ENCODE measurements at regions not wholly inside any gene's neighbourhood (a gene's known extent, or its start where the extent isn't known, plus 50 kb on each side); places are given as distances from the start of the nearest gene placed in this dataset.

DNA sequence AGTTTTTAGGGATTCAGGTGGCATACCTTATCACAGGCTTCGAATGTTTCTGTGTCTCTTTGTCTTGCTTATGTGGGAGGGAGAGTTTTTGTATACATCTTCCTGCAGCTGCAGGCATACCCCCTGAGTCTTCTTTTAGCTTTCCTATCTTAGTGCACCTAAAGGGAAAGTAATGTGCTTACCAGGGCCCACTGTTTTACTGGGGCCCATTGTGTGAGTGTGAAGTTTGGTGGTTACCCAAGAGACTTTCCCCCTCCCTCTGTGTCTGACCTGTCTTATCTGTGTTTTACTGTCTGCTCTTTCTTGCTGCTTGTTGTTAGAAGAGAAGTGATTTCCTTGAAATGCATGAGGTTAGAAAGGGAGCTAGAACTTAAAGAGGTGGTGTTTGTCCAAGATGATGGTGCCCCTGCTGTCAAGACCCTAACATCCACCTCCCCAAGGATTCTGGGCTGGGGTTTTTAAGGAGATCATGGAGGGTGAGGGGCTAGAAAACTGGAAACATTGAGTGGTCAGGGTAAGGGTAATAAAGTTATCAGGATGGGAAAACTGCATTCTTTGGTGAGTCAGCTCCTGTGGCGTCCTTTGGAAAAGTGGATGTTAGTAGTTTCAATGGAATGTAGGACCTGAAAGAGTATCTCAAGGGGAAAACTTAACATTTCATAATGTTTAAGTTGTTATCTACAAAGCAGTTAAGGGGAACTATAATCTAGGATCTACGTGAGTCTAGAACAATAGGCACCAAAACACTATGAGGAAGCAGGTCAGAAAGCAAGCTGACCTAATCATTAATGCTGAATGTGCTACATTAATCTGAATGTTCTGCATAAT lies 583.5 kb upstream of the TUSC1 start:
- TF ChIP-seq, protein P1, sequence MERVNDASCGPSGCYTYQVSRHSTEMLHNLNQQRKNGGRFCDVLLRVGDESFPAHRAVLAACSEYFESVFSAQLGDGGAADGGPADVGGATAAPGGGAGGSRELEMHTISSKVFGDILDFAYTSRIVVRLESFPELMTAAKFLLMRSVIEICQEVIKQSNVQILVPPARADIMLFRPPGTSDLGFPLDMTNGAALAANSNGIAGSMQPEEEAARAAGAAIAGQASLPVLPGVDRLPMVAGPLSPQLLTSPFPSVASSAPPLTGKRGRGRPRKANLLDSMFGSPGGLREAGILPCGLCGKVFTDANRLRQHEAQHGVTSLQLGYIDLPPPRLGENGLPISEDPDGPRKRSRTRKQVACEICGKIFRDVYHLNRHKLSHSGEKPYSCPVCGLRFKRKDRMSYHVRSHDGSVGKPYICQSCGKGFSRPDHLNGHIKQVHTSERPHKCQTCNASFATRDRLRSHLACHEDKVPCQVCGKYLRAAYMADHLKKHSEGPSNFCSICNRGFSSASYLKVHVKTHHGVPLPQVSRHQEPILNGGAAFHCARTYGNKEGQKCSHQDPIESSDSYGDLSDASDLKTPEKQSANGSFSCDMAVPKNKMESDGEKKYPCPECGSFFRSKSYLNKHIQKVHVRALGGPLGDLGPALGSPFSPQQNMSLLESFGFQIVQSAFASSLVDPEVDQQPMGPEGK (CRISPR knock-in tag; IDR thresholded peaks at IDR 0.05; ENCODE audit: borderline replicate concordance) = no peak; the same call in 1 of the 2 replicates
- TF ChIP-seq ZNF70 (CRISPR knock-in tag; IDR thresholded peaks at IDR 0.05) (no peak), CSDC2 (CRISPR knock-in tag; IDR thresholded peaks at IDR 0.05) (no peak)

Measured in SK-N-SH treated with all-trans-retinoic acid at 6 μM for 48 hours (cell line).